ENCODE measurements at regions not wholly inside any gene's neighbourhood (a gene's known extent, or its start where the extent isn't known, plus 50 kb on each side); places are given as distances from the start of the nearest gene placed in this dataset.
A peak's percentile ranks its signal among the peaks of the same experiment; 100 is the strongest.

DNA sequence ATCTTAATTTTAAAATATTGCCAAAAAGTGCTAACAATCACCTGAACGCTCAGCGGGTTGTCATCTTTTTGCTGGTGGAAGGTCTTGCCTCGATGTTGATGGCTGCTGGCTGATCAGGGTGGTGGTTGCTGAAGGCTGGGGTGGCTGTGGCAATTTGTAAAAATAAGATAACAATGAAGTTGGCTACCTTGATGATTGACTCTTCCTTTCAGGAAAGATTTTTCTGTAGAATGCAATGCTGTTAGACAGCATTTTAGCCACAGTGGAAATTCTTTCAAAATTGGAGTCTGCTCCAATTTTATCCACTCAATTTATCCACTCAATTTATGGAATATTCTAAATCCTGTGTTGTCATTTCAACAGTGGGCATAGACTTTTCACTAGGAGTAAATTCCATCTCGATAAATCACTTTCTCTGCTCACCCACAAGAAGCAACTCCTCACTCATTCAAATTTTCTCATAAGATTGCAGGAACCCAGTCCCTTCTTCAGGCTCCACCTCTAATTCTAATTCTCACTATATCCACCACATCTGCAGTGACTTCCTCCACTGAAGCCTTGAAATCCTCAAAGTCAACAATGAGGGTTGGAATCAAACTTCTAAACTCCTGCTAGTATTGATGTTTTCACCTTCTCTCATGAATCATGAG, 78.8 kb downstream of the LINC01488 start:
- H3K9me3 ChIP-seq (ENCODE audit: control insufficient read depth, low read length) = peaks cover 14% of the 10 kb centered on the region
- no peak overlapping the region for H3K27ac ChIP-seq (ENCODE audit: low read depth, low read length, severe bottlenecking)
- peaks cover 17% of the 10 kb centered on the region for H3K4me1 ChIP-seq (ENCODE audit: control insufficient read depth, insufficient read depth, low read length, poor library complexity, severe bottlenecking)
- H3K4me3 ChIP-seq (ENCODE audit: extremely low read depth, insufficient read depth, low read length, poor library complexity, severe bottlenecking) = no peak overlapping the region
- 88 to 100% methylated on average over 1 to 4 of the region's 4 CpGs for WGBS, 2 experiments (ENCODE audit: insufficient coverage in 2 of 2)
- no peaks in the 10 kb centered on the region for H3K36me3 ChIP-seq (ENCODE audit: control insufficient read depth, insufficient read depth, low read length)

DNA sequence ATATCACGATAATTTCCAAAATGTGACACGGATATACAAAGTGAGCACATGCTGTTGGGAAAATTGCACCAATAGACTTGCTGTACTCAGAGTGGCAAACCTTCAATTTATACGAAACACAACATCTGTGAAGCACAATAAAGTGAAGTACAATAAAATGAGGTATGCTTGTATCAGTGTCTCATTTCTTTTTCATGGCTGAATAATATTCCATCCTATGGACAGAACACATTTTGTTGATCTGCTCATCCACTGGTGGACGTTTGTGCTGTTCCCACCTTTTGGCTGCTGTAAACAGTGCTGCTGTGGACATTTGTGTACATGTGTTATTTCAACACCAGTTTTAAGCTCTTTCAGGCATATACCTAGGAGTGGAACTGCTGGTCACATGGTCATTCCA, 78.7 kb upstream of the CCND1 start:
- H3K4me3 ChIP-seq (ENCODE audit: extremely low read depth, insufficient read depth, low read length, poor library complexity, severe bottlenecking) = no peak overlapping the region
- 95 to 100% methylated on average over 2 to 3 of the region's 4 CpGs for WGBS, 2 experiments (ENCODE audit: insufficient coverage in 2 of 2)
- H3K4me1 ChIP-seq (ENCODE audit: control insufficient read depth, insufficient read depth, low read length, poor library complexity, severe bottlenecking) = peaks cover 17% of the 10 kb centered on the region
- H3K27ac ChIP-seq (ENCODE audit: low read depth, low read length, severe bottlenecking) = no peak overlapping the region
- no peaks in the 10 kb centered on the region for H3K36me3 ChIP-seq (ENCODE audit: control insufficient read depth, insufficient read depth, low read length)
- H3K9me3 ChIP-seq (ENCODE audit: control insufficient read depth, low read length) = peaks cover 19% of the 10 kb centered on the region

DNA sequence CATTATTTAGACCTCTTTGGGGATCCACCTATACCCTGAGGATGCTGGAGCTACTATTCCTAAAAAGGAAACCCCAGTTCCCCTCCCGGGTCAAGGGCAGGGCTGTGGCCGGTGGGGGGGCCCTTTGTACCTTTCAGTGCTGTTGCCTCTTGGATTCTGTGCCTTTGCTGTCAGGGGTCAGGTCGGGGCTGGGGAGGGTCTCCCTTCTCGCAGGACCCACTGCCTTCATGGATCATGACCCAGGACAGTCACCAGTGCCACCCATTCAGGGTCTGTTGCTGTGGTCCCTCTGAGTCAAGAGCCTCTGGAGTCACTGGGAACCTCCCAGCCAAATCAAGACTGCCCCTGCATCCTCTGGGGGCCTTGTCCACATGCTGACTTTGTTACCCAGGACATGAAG, 78.1 kb upstream of the CCND1 start:
- H3K4me3 ChIP-seq (ENCODE audit: extremely low read depth, insufficient read depth, low read length, poor library complexity, severe bottlenecking) = no peak overlapping the region
- peaks cover 17% of the 10 kb centered on the region for H3K4me1 ChIP-seq (ENCODE audit: control insufficient read depth, insufficient read depth, low read length, poor library complexity, severe bottlenecking)
- H3K9me3 ChIP-seq (ENCODE audit: control insufficient read depth, low read length) = peaks cover 19% of the 10 kb centered on the region
- 97 to 100% methylated on average over 4 of the region's 4 CpGs for WGBS, 2 experiments (ENCODE audit: insufficient coverage in 2 of 2)
- no peak overlapping the region for H3K27ac ChIP-seq (ENCODE audit: low read depth, low read length, severe bottlenecking)
- no peaks in the 10 kb centered on the region for H3K36me3 ChIP-seq (ENCODE audit: control insufficient read depth, insufficient read depth, low read length)

DNA sequence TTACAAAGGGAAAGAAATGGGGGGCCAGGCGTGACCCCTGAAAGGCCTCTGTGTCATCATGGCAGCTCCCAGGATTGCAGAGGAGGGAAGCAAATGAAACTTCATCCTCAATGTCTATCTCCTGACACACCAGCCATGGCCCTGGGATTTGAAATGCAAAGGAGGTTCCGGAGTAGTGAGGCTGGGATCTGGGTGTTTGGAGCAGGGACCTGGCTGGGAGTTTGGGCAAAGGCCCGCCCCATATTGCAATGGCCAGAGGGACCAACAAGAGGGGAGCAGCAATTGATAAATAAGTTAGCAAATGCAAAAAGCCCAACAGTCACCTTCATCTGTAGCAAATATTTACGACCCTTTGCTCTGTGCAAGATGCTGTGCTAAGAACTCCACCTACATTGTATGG, 77.7 kb upstream of the CCND1 start:
- H3K27ac ChIP-seq (ENCODE audit: low read depth, low read length, severe bottlenecking) = no peak overlapping the region
- H3K36me3 ChIP-seq (ENCODE audit: control insufficient read depth, insufficient read depth, low read length) = no peaks in the 10 kb centered on the region
- peaks cover 22% of the 10 kb centered on the region for H3K4me1 ChIP-seq (ENCODE audit: control insufficient read depth, insufficient read depth, low read length, poor library complexity, severe bottlenecking)
- peaks cover 19% of the 10 kb centered on the region for H3K9me3 ChIP-seq (ENCODE audit: control insufficient read depth, low read length)
- H3K4me3 ChIP-seq (ENCODE audit: extremely low read depth, insufficient read depth, low read length, poor library complexity, severe bottlenecking) = no peak overlapping the region
- 88 to 91% methylated on average over 3 of the region's 4 CpGs for WGBS, 2 experiments (ENCODE audit: insufficient coverage in 2 of 2)

DNA sequence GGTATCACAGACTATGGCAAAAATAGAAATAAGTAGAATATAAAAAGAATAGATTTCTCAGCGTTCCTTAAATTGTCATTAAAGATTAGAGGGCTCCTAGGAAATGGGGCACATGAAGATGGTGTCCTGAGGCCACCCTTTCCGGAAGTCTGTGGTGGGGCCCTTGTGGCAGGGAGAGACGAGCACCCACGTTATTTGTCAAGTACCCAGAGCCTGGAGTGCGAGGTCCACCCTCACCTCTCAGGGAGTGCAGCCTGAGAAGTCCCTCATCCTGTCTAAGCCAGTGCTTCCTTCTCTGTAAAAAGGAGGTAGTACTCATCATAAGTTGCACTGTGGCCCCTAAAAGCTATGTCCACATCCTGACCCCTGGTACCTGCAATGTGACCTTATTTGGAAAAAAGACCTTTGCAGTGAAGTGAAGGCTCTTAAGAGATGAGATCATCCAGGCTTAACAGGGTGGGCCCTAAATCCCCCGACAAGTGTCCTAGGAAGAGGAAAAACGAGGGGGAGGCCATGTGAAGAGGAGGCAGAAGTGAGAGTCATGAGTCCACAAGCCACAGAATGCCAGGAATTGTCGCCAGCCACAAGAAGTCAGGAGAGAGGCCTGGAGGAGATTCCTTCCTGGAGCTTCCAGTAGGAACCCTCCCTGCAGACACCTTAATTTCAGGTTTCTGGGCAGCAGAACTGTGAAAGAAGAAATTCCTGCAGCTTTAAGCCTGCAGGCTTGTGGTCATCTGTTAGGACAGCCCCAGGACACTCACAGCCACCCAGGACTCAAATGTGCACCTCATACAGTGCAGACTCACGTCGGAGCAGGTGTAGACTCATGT, 76.8 kb upstream of the CCND1 start:
- Histone ChIP-seq H3K27ac (ENCODE audit: low read depth, low read length, severe bottlenecking) (no peak overlapping the region), H3K4me3 (ENCODE audit: extremely low read depth, insufficient read depth, low read length, poor library complexity, severe bottlenecking) (no peak overlapping the region), H3K9me3 (ENCODE audit: control insufficient read depth, low read length) (peaks cover 19% of the 10 kb centered on the region), H3K36me3 (ENCODE audit: control insufficient read depth, insufficient read depth, low read length) (no peaks in the 10 kb centered on the region), H3K4me1 (ENCODE audit: control insufficient read depth, insufficient read depth, low read length, poor library complexity, severe bottlenecking) (peaks cover 25% of the 10 kb centered on the region)
- 92% methylated on average over 10 of the region's 10 CpGs for WGBS, 2 experiments (ENCODE audit: insufficient coverage in 2 of 2)

DNA sequence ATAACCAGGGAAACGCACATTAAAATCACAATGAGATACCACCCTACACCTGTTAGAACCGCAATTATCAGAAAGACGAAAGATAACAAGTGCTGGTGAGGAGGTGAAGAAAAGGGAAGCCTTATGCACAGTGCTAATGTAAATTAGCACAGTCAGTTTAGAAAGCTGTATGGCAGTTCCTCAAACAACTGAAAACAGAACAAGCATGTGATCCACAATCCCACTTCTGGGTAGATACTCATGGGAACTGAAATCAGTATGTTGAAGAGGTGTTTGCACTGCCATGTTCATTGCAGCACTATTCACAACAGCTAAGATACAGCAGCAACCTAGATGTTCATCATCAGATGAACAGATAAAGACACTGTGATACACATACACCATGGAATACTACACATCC, 75.0 kb upstream of the CCND1 start:
- H3K9me3 ChIP-seq (ENCODE audit: control insufficient read depth, low read length) = peaks cover 9% of the 10 kb centered on the region
- no peak overlapping the region for H3K27ac ChIP-seq (ENCODE audit: low read depth, low read length, severe bottlenecking)
- 100% methylated on average over 1 of the region's 3 CpGs; no CpG with 5 or more reads in 1 of the 2 experiments for WGBS, 2 experiments (ENCODE audit: insufficient coverage in 2 of 2)
- H3K36me3 ChIP-seq (ENCODE audit: control insufficient read depth, insufficient read depth, low read length) = no peaks in the 10 kb centered on the region
- peaks cover 20% of the 10 kb centered on the region for H3K4me1 ChIP-seq (ENCODE audit: control insufficient read depth, insufficient read depth, low read length, poor library complexity, severe bottlenecking)
- no peak overlapping the region for H3K4me3 ChIP-seq (ENCODE audit: extremely low read depth, insufficient read depth, low read length, poor library complexity, severe bottlenecking)

DNA sequence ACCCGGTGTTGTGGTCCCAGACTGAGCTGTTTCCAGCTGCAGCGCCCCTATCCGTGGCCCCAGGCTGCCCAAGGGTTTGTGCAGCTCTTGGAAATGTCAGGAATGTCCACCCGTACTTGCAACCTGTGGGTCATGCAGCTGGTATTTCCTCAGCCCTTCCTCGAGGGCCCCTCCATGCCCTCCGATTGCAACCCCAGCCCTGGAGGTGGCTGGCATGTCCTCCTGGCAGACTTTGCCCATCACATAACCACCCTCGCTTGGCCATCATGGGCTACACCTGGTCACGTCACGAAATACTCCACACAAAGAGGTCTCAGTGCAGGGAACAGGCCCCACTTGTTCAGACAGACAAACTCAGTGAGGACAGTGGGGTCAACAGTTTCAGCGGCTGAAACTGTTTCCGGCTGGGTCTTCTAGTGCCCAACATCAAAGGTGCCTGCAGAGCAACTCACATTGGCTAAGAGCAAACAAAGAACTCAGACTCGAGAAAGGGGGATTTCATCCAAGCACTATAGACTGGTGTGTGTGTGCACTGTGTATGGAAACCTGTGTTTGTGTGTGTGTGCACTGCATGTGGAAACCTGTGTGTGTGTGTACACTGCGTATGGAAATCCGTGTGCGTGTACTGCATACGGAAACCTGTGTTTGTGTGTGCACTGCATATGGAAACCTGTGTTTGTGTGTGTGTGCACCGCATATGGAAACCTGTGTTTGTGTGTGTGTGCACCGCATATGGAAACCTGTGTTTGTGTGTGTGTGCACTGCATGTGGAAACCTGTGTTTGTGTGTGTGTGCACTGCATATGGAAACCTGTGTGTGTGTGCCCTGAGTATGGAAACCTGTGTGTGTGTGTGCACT, 72.8 kb upstream of the CCND1 start:
- peaks cover 4% of the 10 kb centered on the region for H3K9me3 ChIP-seq (ENCODE audit: control insufficient read depth, low read length)
- WGBS, 2 experiments (ENCODE audit: insufficient coverage in 2 of 2) = 89 to 92% methylated on average over 16 to 18 of the region's 18 CpGs
- no peaks in the 10 kb centered on the region for H3K36me3 ChIP-seq (ENCODE audit: control insufficient read depth, insufficient read depth, low read length)
- H3K27ac ChIP-seq (ENCODE audit: low read depth, low read length, severe bottlenecking) = peak overlapping the region; percentile 59
- no peak overlapping the region for H3K4me3 ChIP-seq (ENCODE audit: extremely low read depth, insufficient read depth, low read length, poor library complexity, severe bottlenecking)
- peaks cover 20% of the 10 kb centered on the region for H3K4me1 ChIP-seq (ENCODE audit: control insufficient read depth, insufficient read depth, low read length, poor library complexity, severe bottlenecking)

DNA sequence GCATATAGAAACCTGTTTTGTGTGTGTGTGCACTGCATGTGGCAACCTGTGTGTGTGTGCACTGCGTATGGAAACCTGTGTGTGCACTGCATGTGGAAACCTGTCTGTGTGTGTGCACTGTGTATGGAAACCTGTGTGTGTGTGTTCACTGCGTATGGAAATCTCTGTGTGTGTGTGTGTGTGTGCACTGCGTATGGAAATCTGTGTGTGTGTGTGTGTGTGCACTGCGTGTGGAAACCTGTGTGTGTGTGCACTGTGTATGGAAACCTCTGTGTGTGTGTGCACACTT, 72.2 kb upstream of the CCND1 start:
- no peaks in the 10 kb centered on the region for H3K36me3 ChIP-seq (ENCODE audit: control insufficient read depth, insufficient read depth, low read length)
- H3K4me1 ChIP-seq (ENCODE audit: control insufficient read depth, insufficient read depth, low read length, poor library complexity, severe bottlenecking) = peaks cover 20% of the 10 kb centered on the region
- 78 to 96% methylated on average over 3 to 4 of the region's 4 CpGs for WGBS, 2 experiments (ENCODE audit: insufficient coverage in 2 of 2)
- H3K4me3 ChIP-seq (ENCODE audit: extremely low read depth, insufficient read depth, low read length, poor library complexity, severe bottlenecking) = no peak overlapping the region
- H3K9me3 ChIP-seq (ENCODE audit: control insufficient read depth, low read length) = peaks cover 4% of the 10 kb centered on the region
- H3K27ac ChIP-seq (ENCODE audit: low read depth, low read length, severe bottlenecking) = no peak overlapping the region

DNA sequence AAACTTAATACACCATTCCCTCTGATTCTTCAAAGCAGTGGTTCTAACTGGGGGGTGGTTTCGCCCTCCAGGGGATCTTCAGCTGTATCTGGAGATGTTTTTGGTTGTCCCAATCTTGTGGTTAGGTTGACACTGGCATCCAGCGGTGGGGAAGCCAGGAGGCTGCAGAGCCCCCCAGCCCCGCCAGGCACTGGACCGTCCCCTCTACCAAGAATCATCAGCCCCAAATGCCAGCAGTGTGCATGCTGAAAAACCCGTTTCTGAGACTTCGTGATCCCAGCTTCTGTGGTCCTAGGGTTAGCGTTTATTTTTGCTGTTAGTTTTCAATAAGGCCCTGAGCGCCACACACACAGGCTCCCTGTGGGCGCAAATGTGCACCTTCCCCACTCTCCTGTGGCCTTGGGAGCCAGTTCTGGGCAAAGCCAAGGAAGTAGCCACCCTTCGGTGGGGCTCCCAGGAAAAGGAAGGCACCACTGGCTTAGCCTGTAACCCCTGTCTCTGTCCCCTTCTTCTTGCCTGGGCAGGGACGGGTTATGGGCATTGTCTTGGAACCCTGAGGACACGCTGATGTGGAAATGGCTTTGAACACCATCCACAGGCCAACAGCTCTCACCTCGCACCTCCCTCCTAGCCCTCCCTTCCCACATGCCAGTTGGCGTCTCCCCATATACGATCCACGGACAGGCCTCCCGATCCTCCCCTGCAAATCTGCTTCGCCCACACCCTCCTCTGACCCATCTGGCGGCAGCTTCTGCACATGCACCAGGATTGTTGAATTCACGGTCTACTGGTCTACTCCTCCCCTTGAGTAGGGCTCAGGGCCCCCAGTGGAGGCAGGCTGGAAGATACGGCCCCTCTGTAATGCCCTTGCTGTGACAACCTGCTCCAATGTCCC, 71.4 kb upstream of the CCND1 start:
- 91 to 96% methylated on average over 16 to 18 of the region's 21 CpGs for WGBS, 2 experiments (ENCODE audit: insufficient coverage in 2 of 2)
- Histone ChIP-seq H3K36me3 (ENCODE audit: control insufficient read depth, insufficient read depth, low read length) (no peaks in the 10 kb centered on the region), H3K4me1 (ENCODE audit: control insufficient read depth, insufficient read depth, low read length, poor library complexity, severe bottlenecking) (peaks cover 15% of the 10 kb centered on the region), H3K9me3 (ENCODE audit: control insufficient read depth, low read length) (peaks cover 4% of the 10 kb centered on the region), H3K4me3 (ENCODE audit: extremely low read depth, insufficient read depth, low read length, poor library complexity, severe bottlenecking) (no peak overlapping the region), H3K27ac (ENCODE audit: low read depth, low read length, severe bottlenecking) (no peak overlapping the region)

DNA sequence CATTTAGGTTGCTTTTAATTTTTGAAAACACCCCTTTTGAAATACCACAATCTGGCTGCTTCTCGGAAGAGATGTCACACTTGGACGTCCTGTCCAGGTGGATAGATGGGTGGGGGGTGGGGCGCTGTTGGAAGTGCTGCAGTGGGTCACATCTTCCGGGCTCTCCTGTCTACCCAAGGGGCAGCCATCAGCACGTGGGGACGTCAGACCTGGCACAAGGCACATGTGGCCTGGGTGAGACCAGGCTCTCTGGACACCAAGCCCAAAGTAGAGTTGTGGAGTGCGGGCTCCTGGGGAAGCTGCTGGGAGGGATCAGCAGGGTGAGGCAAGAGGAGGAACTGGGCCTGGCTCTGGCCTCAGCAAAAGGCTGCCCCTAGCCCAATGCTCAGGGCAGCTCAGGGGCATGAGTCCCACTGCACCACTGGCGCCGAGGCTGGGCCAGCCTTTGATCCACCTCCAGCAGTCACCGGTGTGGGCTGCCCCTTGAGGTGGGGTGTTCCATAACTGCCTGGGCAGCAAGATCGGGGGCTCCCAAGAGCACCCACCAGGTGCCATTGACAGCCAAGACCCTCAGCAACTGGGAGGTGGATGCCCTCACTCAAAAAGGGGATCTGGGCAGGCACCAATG, 68.6 kb upstream of the CCND1 start:
- Histone ChIP-seq H3K4me3 (ENCODE audit: extremely low read depth, insufficient read depth, low read length, poor library complexity, severe bottlenecking) (no peak overlapping the region), H3K36me3 (ENCODE audit: control insufficient read depth, insufficient read depth, low read length) (no peaks in the 10 kb centered on the region), H3K4me1 (ENCODE audit: control insufficient read depth, insufficient read depth, low read length, poor library complexity, severe bottlenecking) (peaks cover 18% of the 10 kb centered on the region), H3K9me3 (ENCODE audit: control insufficient read depth, low read length) (no peaks in the 10 kb centered on the region), H3K27ac (ENCODE audit: low read depth, low read length, severe bottlenecking) (no peak overlapping the region)
- WGBS, 2 experiments (ENCODE audit: insufficient coverage in 2 of 2) = 94% methylated on average over 11 of the region's 11 CpGs
